ENCODE measurements at regions not wholly inside any gene's neighbourhood (a gene's known extent, or its start where the extent isn't known, plus 50 kb on each side); places are given as distances from the start of the nearest gene placed in this dataset.

DNA sequence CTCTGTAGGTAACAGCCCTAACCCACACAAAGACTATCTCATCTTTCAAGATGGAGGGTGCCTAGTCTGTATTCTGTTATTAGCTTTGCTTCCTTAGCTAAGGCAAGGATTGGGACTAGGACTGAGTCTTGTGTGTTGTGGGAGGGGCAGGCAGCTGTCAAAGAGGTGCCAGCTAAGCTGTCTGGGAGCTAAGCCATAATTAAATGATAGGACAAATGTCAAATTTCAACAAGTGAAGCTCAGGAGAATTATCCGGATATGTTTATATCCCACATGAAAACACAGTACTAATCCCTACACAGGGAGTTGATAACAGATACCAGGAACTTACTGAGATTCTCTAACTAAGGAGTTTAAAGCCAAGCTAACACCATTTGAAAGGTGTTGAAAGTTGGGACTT is 70.5 kb upstream of the NGF start:
- Histone ChIP-seq H2BK15ac (ENCODE audit: low read depth, low read length) (no peak overlapping the region), H3K79me1 (ENCODE audit: insufficient read depth, low read depth, low read length, poor library complexity, severe bottlenecking) (no peaks in the 10 kb centered on the region), H3K4ac (ENCODE audit: low read depth, low read length) (no peak overlapping the region), H2BK20ac (ENCODE audit: low read depth, low read length, poor library complexity, severe bottlenecking) (no peak overlapping the region), H4K8ac (replicated peaks; ENCODE audit: insufficient read length, low read depth, low read length) (no peak overlapping the region), H3K27ac (ENCODE audit: insufficient read length, low read depth, low read length) (no peak overlapping the region), H3K14ac (ENCODE audit: insufficient read depth, low read length) (no peak overlapping the region), H2BK5ac (ENCODE audit: insufficient read length, low read length) (no peak overlapping the region), H3K9ac (ENCODE audit: extremely low read depth, insufficient read length, low read length) (no peak overlapping the region), H3K56ac (ENCODE audit: insufficient read length, low read depth, low read length) (no peak overlapping the region), H3K23me2 (ENCODE audit: insufficient read length, low read depth, low read length, poor library complexity, severe bottlenecking) (no peaks in the 10 kb centered on the region), H2BK120ac (ENCODE audit: low read depth, low read length, poor library complexity, severe bottlenecking) (no peak overlapping the region), H3K4me2 (ENCODE audit: insufficient read depth, insufficient read length, low read length) (no peak overlapping the region), H3K4me1 (ENCODE audit: insufficient read depth, low read length) (no peaks in the 10 kb centered on the region; the same call in 1 of the 2 replicates), H3K23ac (ENCODE audit: insufficient read length, low read depth, low read length) (no peak overlapping the region), H2BK12ac (ENCODE audit: insufficient read length, low read depth, low read length) (no peak overlapping the region), H2AK5ac (ENCODE audit: insufficient read length, low read length) (no peak overlapping the region), H4K91ac (ENCODE audit: insufficient read length, low read depth, low read length) (no peak overlapping the region), H2AFZ (ENCODE audit: low read length) (no peak overlapping the region), H3K18ac (ENCODE audit: insufficient read length, low read depth, low read length) (no peak overlapping the region), H3K9me3 (ENCODE audit: control insufficient read depth, low read depth, low read length) (no peaks in the 10 kb centered on the region), H4K20me1 (ENCODE audit: control insufficient read depth, insufficient read depth, insufficient read length) (no peaks in the 10 kb centered on the region), H4K5ac (ENCODE audit: insufficient read length, low read depth, low read length) (no peak overlapping the region), H3K27me3 (ENCODE audit: insufficient read depth, low read length) (no peaks in the 10 kb centered on the region), H3T11ph (ENCODE audit: low read length) (no peak overlapping the region), H3K79me2 (ENCODE audit: insufficient read depth, low read length) (no peaks in the 10 kb centered on the region)
- H3K4me3 Mint-ChIP-seq = no peak overlapping the region
- no peaks in the 10 kb centered on the region for H3K36me3 Mint-ChIP-seq (ENCODE audit: insufficient read depth in 1 of 3, low read depth in 3 of 3)
- H3K27me3 Mint-ChIP-seq (ENCODE audit: low read depth) = peaks cover 1% of the 10 kb centered on the region; the same call in 1 of the 2 replicates
- H3K27ac Mint-ChIP-seq = no peak overlapping the region
- H3K9me3 Mint-ChIP-seq = peaks cover 0 to 5% of the 10 kb centered on the region in 2 experiments; a peak in 4 of 5 replicates
- no CpG with 5 or more reads among the region's 1 CpG for WGBS (ENCODE audit: extremely low coverage, insufficient read length, low lambda C conversion rate)
- peaks cover 6 to 11% of the 10 kb centered on the region in 2 experiments for H3K4me1 Mint-ChIP-seq
- TF ChIP-seq, protein P1, sequence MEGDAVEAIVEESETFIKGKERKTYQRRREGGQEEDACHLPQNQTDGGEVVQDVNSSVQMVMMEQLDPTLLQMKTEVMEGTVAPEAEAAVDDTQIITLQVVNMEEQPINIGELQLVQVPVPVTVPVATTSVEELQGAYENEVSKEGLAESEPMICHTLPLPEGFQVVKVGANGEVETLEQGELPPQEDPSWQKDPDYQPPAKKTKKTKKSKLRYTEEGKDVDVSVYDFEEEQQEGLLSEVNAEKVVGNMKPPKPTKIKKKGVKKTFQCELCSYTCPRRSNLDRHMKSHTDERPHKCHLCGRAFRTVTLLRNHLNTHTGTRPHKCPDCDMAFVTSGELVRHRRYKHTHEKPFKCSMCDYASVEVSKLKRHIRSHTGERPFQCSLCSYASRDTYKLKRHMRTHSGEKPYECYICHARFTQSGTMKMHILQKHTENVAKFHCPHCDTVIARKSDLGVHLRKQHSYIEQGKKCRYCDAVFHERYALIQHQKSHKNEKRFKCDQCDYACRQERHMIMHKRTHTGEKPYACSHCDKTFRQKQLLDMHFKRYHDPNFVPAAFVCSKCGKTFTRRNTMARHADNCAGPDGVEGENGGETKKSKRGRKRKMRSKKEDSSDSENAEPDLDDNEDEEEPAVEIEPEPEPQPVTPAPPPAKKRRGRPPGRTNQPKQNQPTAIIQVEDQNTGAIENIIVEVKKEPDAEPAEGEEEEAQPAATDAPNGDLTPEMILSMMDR (conservative IDR thresholded peaks at IDR 0.05) = no peak
- no peak for DNase-seq

Measured in H9 (cell line).